WERI-Rb-1 (cell line): ENCODE measurements at regions not wholly inside any gene's neighbourhood (a gene's known extent, or its start where the extent isn't known, plus 50 kb on each side); places are given as distances from the start of the nearest gene placed in this dataset.

Experiments used
- DNase-seq: peaks from one replicate; pipeline ENCODE4 v3.0.0-alpha.2; 2020
- H3K27ac ChIP-seq: fragments of 250-450 bp; sonication (Bioruptor Pico); 2 replicates; pipeline ENCODE4 v1.5.1; 2020; ENCODE audit warnings: mild to moderate bottlenecking, moderate library complexity
- H3K27me3 ChIP-seq: fragments of 250-450 bp; sonication (Bioruptor Pico); 2 replicates; pipeline ENCODE4 v1.5.1; 2021; ENCODE audit warnings: mild to moderate bottlenecking, low read depth, moderate library complexity; ENCODE audit not compliant: insufficient read depth, severe bottlenecking
- H3K36me3 ChIP-seq: fragments of 250-450 bp; sonication (Bioruptor Pico); 2 replicates; pipeline ENCODE4 v1.5.1; 2020; ENCODE audit warnings: mild to moderate bottlenecking, moderate library complexity
- H3K4me3 ChIP-seq: 2 replicates; pipeline ENCODE4 v1.5.1; 2011; ENCODE audit warnings: low read depth, mild to moderate bottlenecking, control low read depth, low read length
- H3K9me3 ChIP-seq: fragments of 250-450 bp; sonication (Bioruptor Pico); 2 replicates; pipeline ENCODE4 v1.5.1; 2021; ENCODE audit warnings: mild to moderate bottlenecking, moderate library complexity; ENCODE audit not compliant: severe bottlenecking
- TF ChIP-seq, protein P1 (sequence below): IDR thresholded peaks from 2 replicates; pipeline ENCODE4 v1.5.1; 2011; ENCODE audit warnings: low read depth, mild to moderate bottlenecking, control low read depth, inconsistent platforms, low read length

DNA sequence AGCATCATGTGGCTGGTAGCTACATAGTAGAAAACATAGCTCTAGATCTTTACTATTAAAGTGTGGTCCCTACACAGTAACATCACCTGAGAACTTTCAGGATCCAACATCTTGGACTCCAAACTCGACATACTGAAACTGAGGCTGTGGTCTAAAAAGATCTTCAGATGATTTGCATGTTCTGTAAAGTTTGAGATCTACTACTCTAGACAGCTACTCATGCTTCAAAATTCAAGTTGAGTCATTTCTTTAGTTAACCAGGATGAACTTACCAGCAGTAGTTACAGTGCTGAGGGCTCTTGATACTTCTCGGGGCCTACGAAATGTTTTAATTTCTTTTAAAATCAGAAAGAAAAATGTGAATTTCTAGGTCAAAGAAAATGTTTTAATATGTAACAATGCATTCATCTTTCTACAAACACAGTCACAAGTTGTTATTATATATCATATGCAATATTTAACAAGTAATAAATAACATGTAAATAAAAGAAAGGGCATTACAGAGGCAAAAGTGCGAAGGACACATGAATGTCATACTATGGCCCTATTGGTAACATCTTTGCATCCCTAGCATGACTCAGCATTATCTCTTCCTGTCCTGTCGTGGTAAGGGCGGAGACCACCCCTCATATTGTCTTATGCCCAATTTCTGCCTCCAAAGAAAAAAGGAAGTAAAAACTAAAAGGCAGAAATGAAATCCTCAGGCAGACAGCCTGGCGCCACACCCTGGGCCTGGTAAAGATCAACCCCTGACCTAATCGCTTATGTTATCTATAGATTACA lies 563.9 kb upstream of the TLE4 start:
- no peak overlapping the region for H3K4me3 ChIP-seq
- H3K27me3 ChIP-seq, result no peaks in the 10 kb centered on the region
- no peaks in the 10 kb centered on the region for H3K9me3 ChIP-seq
- DNase-seq, result no peak
- H3K27ac ChIP-seq, result no peak overlapping the region
- no peaks in the 10 kb centered on the region for H3K36me3 ChIP-seq
- TF ChIP-seq, protein P1, sequence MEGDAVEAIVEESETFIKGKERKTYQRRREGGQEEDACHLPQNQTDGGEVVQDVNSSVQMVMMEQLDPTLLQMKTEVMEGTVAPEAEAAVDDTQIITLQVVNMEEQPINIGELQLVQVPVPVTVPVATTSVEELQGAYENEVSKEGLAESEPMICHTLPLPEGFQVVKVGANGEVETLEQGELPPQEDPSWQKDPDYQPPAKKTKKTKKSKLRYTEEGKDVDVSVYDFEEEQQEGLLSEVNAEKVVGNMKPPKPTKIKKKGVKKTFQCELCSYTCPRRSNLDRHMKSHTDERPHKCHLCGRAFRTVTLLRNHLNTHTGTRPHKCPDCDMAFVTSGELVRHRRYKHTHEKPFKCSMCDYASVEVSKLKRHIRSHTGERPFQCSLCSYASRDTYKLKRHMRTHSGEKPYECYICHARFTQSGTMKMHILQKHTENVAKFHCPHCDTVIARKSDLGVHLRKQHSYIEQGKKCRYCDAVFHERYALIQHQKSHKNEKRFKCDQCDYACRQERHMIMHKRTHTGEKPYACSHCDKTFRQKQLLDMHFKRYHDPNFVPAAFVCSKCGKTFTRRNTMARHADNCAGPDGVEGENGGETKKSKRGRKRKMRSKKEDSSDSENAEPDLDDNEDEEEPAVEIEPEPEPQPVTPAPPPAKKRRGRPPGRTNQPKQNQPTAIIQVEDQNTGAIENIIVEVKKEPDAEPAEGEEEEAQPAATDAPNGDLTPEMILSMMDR, result no peak

DNA sequence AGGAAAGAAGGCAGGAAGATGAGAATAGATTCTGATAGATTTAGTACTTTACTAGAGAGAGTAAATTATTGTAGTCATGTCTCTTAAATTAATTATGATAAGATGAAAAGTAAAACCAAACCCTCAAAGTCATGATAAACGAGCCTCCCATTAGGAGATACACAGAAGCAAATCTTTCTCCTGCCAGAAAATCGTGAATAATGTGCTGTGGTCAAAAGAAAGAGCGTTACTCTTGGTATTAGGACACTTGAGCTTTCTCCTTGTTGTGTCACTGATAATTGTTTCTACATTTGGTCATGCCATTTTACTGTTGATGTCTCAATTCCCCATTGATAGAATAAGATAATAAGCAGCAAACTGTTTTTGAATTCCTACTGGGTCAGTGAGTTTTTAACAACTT lies 562.8 kb upstream of the TLE4 start:
- Histone ChIP-seq H3K9me3 (no peaks in the 10 kb centered on the region), H3K36me3 (no peaks in the 10 kb centered on the region), H3K27me3 (no peaks in the 10 kb centered on the region), H3K4me3 (no peak overlapping the region), H3K27ac (no peak overlapping the region)
- TF ChIP-seq, protein P1, result no peak
- DNase-seq, result no peak

DNA sequence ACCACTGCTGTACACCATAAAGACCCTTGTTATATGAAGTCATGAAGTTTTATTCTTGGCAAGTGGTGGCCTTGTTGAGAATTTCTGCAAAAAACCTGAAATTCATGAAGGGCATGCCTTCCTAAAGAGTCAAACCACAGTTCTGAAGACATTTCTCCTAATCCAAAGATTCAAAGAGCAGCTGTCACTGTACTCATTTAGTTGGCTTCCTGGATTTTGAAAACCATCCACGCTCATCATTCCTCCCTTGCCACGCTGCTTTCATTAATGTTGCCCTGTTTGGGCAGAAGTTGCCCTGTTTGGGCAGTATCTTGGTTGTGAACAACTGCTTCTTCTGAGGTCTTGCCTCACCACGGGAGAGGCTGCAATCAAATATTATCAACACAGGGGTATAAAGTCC lies 560.3 kb upstream of the TLE4 start:
- no peaks in the 10 kb centered on the region for H3K27me3 ChIP-seq
- no peaks in the 10 kb centered on the region for H3K9me3 ChIP-seq
- no peak overlapping the region for H3K27ac ChIP-seq
- no peaks in the 10 kb centered on the region for H3K36me3 ChIP-seq
- H3K4me3 ChIP-seq, result no peak overlapping the region
- TF ChIP-seq, protein P1, result no peak
- DNase-seq, result no peak

DNA sequence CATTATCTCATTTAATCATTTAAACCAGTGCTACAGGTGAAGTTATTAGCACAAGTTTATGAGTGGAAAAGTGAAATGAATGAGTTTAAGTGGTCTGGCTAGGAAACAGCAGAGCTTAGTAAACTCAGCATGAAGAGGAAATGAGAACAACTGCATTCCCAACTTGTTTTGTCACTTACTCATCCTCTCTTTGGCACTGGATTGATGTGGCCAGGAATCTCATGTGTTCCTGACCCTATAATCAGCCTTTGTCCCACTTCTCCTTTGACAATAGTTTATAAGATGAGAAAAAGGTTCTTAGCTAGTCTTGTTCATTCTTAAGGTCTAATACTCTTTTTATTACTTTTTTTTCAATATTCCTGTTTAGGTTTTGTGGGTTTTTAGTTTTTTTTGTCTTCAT lies 559.2 kb upstream of the TLE4 start:
- Histone ChIP-seq H3K4me3 (no peak overlapping the region), H3K36me3 (no peaks in the 10 kb centered on the region), H3K9me3 (no peaks in the 10 kb centered on the region), H3K27ac (no peak overlapping the region), H3K27me3 (no peaks in the 10 kb centered on the region)
- TF ChIP-seq, protein P1, result no peak
- no peak for DNase-seq

DNA sequence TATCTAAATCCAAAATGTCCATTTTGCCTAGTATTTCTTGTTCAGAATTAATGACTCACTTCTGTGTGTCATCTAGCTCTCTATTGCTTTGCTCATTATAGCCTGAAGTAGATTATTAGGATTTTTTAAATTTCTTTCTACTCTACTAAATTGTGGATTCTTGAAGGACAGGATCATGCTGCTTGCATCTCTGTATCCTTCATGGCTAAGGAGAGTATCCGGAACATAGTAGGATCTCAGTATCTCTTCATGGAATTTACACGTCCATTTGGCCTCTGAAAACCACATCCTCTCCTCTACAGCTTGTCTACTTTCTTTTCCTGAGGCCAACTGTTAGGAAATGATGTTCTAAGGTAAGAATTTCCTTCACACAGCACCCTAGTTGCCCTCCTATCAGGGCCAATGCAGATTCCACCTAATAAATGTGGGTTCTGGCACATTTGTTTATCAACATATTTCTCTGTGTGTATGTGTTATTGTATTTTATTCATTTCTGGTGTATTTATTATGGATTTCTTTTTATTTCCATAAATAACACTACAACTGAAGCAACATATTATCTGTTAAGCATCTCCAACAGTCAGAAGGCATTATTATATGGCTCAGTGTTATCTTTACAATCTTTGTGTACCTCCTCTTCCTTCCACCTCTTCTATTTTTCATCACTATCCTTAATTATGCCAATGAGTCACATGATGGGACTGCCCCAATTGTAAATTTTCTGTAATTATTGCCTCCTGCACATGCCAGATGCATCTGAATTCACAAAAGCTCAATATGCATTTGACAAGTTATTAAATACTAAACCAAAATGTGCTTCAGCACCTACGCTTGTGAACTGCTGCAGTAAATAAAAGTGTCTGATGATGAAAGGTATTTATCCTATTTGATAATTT lies 557.8 kb upstream of the TLE4 start:
- H3K9me3 ChIP-seq, result no peaks in the 10 kb centered on the region
- no peak for DNase-seq
- no peaks in the 10 kb centered on the region for H3K27me3 ChIP-seq
- no peaks in the 10 kb centered on the region for H3K36me3 ChIP-seq
- H3K4me3 ChIP-seq, result no peak overlapping the region
- no peak overlapping the region for H3K27ac ChIP-seq
- TF ChIP-seq, protein P1, result no peak
